ENCODE measurements at regions not wholly inside any gene's neighbourhood (a gene's known extent, or its start where the extent isn't known, plus 50 kb on each side); places are given as distances from the start of the nearest gene placed in this dataset.

- no peak for DNase-seq
Observed at GRCh38 chr13:40328091-40328490, 338.4 kb downstream of the FOXO1 start.

- DNase-seq = no peak
Observed at GRCh38 chr13:40329781-40330485, 336.5 kb downstream of the FOXO1 start.

GRCh38 chr13:40330950-40331349, 335.5 kb downstream of the FOXO1 start:
- DNase-seq = no peak

- DNase-seq = no peak
Observed at GRCh38 chr13:40331802-40332201, 334.6 kb downstream of the FOXO1 start.

- no peak for DNase-seq
Observed at GRCh38 chr13:40333226-40333625, 333.2 kb downstream of the FOXO1 start.

GRCh38 chr13:40334031-40334430, 332.4 kb downstream of the FOXO1 start:
- DNase-seq = no peak

GRCh38 chr13:40334616-40335015, 331.8 kb downstream of the FOXO1 start:
- no peak for DNase-seq

- DNase-seq = no peak
Observed at GRCh38 chr13:40336228-40337221, 329.9 kb downstream of the FOXO1 start.

GRCh38 chr13:40337651-40338050, 328.8 kb downstream of the FOXO1 start:
- no peak for DNase-seq

GRCh38 chr13:40338217-40338616, 328.2 kb downstream of the FOXO1 start:
- no peak for DNase-seq

GRCh38 chr13:40340368-40341095, 325.9 kb downstream of the FOXO1 start:
- no peak for DNase-seq

- no peak for DNase-seq
Observed at GRCh38 chr13:40341096-40341471, 325.4 kb downstream of the FOXO1 start.

- DNase-seq = no peak
Observed at GRCh38 chr13:40341501-40341900, 324.9 kb downstream of the FOXO1 start.

GRCh38 chr13:40342461-40342860, 324.0 kb downstream of the FOXO1 start:
- DNase-seq = no peak

GRCh38 chr13:40342901-40343300, 323.5 kb downstream of the FOXO1 start:
- DNase-seq = no peak

- DNase-seq = no peak
Observed at GRCh38 chr13:40343550-40344269, 322.7 kb downstream of the FOXO1 start.

- DNase-seq = no peak
Observed at GRCh38 chr13:40344270-40345148, 321.9 kb downstream of the FOXO1 start.

- no peak for DNase-seq
Observed at GRCh38 chr13:40345149-40345514, 321.3 kb downstream of the FOXO1 start.

GRCh38 chr13:40345654-40346372, 320.6 kb downstream of the FOXO1 start:
- DNase-seq = no peak

GRCh38 chr13:40346592-40346991, 319.8 kb downstream of the FOXO1 start:
- DNase-seq = no peak

GRCh38 chr13:40348096-40348679, 318.3 kb downstream of the FOXO1 start:
- DNase-seq = no peak
